Heart left ventricle (tissue), 16 donors: ENCODE measurements at regions not wholly inside any gene's neighbourhood (a gene's known extent, or its start where the extent isn't known, plus 50 kb on each side); places are given as distances from the start of the nearest gene placed in this dataset.

Experiments used
- ATAC-seq, 4 donors: fragments of 200-7000 bp; cut with Tn5 transposase; one replicate each; pipeline ENCODE4 v1.9.1; 2020 to 2022; ENCODE audit warnings: moderate library complexity in 4 of 4, mild to moderate bottlenecking in 3 of 4, moderate number of reproducible peaks in 1 of 4
- DNase-seq, 5 donors: peaks; one replicate each; pipeline ENCODE4 v3.0.0-alpha.2; 2020
- H3K27ac ChIP-seq, 12 donors: fragments of 200-600 bp; sonication (generic) in 4 of 12; one replicate each; pipeline versions ENCODE4 v1.5.0 to v1.8.0; 2016 to 2022; ENCODE audit warnings: mild to moderate bottlenecking in 2 of 12
- H3K27me3 ChIP-seq, 9 donors: fragments of 200-600 bp; sonication (generic) in 2 of 9; one replicate each; pipeline versions ENCODE4 v1.5.1 to v1.8.0; 2016 to 2022; ENCODE audit warnings: mild to moderate bottlenecking in 3 of 9
- H3K36me3 ChIP-seq, 9 donors: fragments of 200-600 bp; sonication (generic) in 2 of 9; one replicate each; pipeline versions ENCODE4 v1.5.0 to v1.8.0; 2018 to 2022; ENCODE audit warnings: mild to moderate bottlenecking in 2 of 9
- H3K4me1 ChIP-seq, 12 donors: fragments of 200-600 bp; sonication (generic) in 4 of 12; one replicate each; pipeline versions ENCODE4 v1.5.0 to v1.8.0; 2016 to 2022; ENCODE audit warnings: mild to moderate bottlenecking in 3 of 12
- H3K4me3 ChIP-seq, 12 donors: fragments of 200-600 bp; sonication (generic) in 4 of 12; one replicate each; pipeline versions ENCODE4 v1.5.0 to v1.8.0; 2017 to 2022; ENCODE audit warnings: mild to moderate bottlenecking in 9 of 12, moderate library complexity in 4 of 12
- H3K9me3 ChIP-seq, 12 donors: fragments of 200-600 bp; sonication (generic) in 4 of 12; one replicate each; pipeline versions ENCODE4 v1.5.0 to v1.8.0; 2016 to 2022; ENCODE audit warnings: mild to moderate bottlenecking in 1 of 12
- CTCF ChIP-seq, 12 donors: fragments of 200-600 bp; sonication (generic) in 4 of 12; IDR thresholded peaks; one replicate each; pipeline versions ENCODE4 v1.5.0 to v1.8.0; 2018 to 2022; ENCODE audit warnings: antibody characterized with exemption in 12 of 12, mild to moderate bottlenecking in 5 of 12
- POLR2A ChIP-seq, 2 donors: fragments of 450-650 bp; IDR thresholded peaks; one replicate each; pipeline ENCODE4 v1.6.1; 2017; ENCODE audit warnings: antibody characterized with exemption in 2 of 2, mild to moderate bottlenecking in 2 of 2, moderate library complexity in 2 of 2
- WGBS, 4 donors: extraction: QIAGEN DNeasy Blood & Tissue Kit in 2 of 4; methylation state at CpG; one replicate each; pipeline versions ENCODE4 v1.1.5 to v1.1.7; 2013 to 2018; 5-methylcytosine and 5-hydroxymethylcytosine counted together
- intact Hi-C, 10 donors: fragments of 100-400 bp; cut with DNase I; formaldehyde crosslinking; loops; one replicate each; pipeline versions ENCODE4 v1.11.1 to v1.14.2; 2022
- donor health status: ischemic (EF 13 %, LVEDD 7.1; RV severe dilation, severe dysfunction).
- donor health status: healthy with polysubstance abuse.
- donor health status: DM: no; HTN: yes; CAD: no.
- donor health status: DM: no; HTN: no; CAD: no.
- donor health status: ischemic (EF 25% LVEDD 6.9; RV normal size, moderate dysfunction).
- donor health status: ischemic (EF 25% LVEDD 5.7; RV mildly dilated, moderate dysfunction).
- donor health status: healthy.
- donor health status: DM: yes; HTN: yes; CAD: no.
- donor health status: ischemic (EF 35%, LVEDD 5.7; RV mildly dilated, moderate dysfunction).
- donor health status: nonischemic (EF 11% LVEDD 7.7; RV severe dilation, severe dysfunction).
- donor health status: DM: yes; HTN: yes; CAD: no.
- donor health status: PGD.
- donor health status: ischemic (EF 29% LVEDD 5.4; RV normal size, mild dysfunction).
- donor health status: nonischemic (EF 23%, LVEDD 6.1; RV moderate dilation, normal function).

- WGBS, 4 donors, result 64 to 96% (median 87%) methylated on average over 3 of the region's 3 CpGs
Observed at GRCh38 chr9:108323615-108324014, 532.2 kb downstream of the ACTL7B start.

GRCh38 chr9:108322326-108323098 lies 533.3 kb downstream of the ACTL7B start:
- H3K27ac ChIP-seq, result no peak overlapping the region
- intact Hi-C loops, result no loop called here
- 38 to 48% (median 44%) methylated on average over 1 of the region's 1 CpG for WGBS, 4 donors
- no peak for DNase-seq
- H3K9me3 ChIP-seq, result peaks cover 0 to 20% (median 12%) of the 10 kb centered on the region in 12 donors
- no peaks in the 10 kb centered on the region for H3K4me1 ChIP-seq
- no peak for ATAC-seq
- TF ChIP-seq POLR2A (IDR thresholded peaks at IDR 0.05) (no peak), CTCF (IDR thresholded peaks at IDR 0.05) (no peak)
- no peaks in the 10 kb centered on the region for H3K36me3 ChIP-seq
- no peak overlapping the region for H3K4me3 ChIP-seq
- no peaks in the 10 kb centered on the region for H3K27me3 ChIP-seq

More at GRCh38 chr9:108323615-108324014, 532.2 kb downstream of the ACTL7B start:
- no peak overlapping the region for H3K27ac ChIP-seq
- intact Hi-C loops, result no loop called here
- no peaks in the 10 kb centered on the region for H3K36me3 ChIP-seq
- H3K4me3 ChIP-seq, result no peak overlapping the region
- H3K4me1 ChIP-seq, result no peaks in the 10 kb centered on the region
- peaks cover 0 to 31% (median 21%) of the 10 kb centered on the region in 12 donors for H3K9me3 ChIP-seq
- ATAC-seq (no peak), DNase-seq (no peak)
- H3K27me3 ChIP-seq, result no peaks in the 10 kb centered on the region
- no peak for TF ChIP-seq CTCF (IDR thresholded peaks at IDR 0.05)
- no peak for TF ChIP-seq POLR2A (IDR thresholded peaks at IDR 0.05)

DNA sequence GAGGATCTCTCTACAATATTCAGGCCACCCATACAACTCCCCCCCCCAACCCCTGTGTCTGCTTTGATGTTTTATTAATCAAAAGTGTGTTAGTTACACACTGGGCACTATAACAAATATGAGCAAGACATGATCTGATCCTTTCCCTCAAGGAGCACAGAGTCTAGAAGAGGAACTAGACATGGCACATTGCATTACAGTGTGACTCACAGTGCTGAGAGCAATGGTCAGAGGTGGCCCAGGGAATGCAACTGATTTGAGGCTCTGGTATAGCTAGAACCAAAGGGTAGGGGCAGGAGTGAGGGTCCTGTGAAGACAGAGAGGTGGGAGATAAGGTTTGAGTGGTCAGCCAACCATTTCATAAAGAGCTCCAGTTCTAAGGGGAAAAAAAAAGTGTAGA lies 539.2 kb downstream of the ACTL7B start:
- H3K9me3 ChIP-seq, result no peaks in the 10 kb centered on the region
- TF ChIP-seq CTCF (IDR thresholded peaks at IDR 0.05) (no peak), POLR2A (IDR thresholded peaks at IDR 0.05) (no peak)
- no peaks in the 10 kb centered on the region for H3K36me3 ChIP-seq
- peaks cover 0 to 6% (median 0%) of the 10 kb centered on the region in 9 donors for H3K27me3 ChIP-seq
- H3K27ac ChIP-seq, result no peak overlapping the region
- ATAC-seq, result no peak
- intact Hi-C loops, result no loop called here
- no peaks in the 10 kb centered on the region for H3K4me1 ChIP-seq
- DNase-seq, result no peak
- no peak overlapping the region for H3K4me3 ChIP-seq

- H3K4me1 ChIP-seq, result no peaks in the 10 kb centered on the region
- H3K4me3 ChIP-seq, result no peak overlapping the region
- WGBS, 4 donors, result 65 to 69% (median 66%) methylated on average over 4 of the region's 4 CpGs
- H3K27ac ChIP-seq, result no peak overlapping the region
- intact Hi-C loops, result no loop called here
- ATAC-seq (no peak), DNase-seq (no peak)
- no peaks in the 10 kb centered on the region for H3K9me3 ChIP-seq
- peaks cover 0 to 6% (median 0%) of the 10 kb centered on the region in 9 donors for H3K27me3 ChIP-seq
- TF ChIP-seq POLR2A (IDR thresholded peaks at IDR 0.05) (no peak), CTCF (IDR thresholded peaks at IDR 0.05) (no peak)
- no peaks in the 10 kb centered on the region for H3K36me3 ChIP-seq
Observed at GRCh38 chr9:108316066-108316465, 539.7 kb downstream of the ACTL7B start.
